SK-N-SH treated with all-trans-retinoic acid at 6 μM for 48 hours (cell line): ENCODE measurements at regions not wholly inside any gene's neighbourhood (a gene's known extent, or its start where the extent isn't known, plus 50 kb on each side); places are given as distances from the start of the nearest gene placed in this dataset.
"Not testable (repeated sequence)": the region's sequence is repeated elsewhere in the genome, so short reads cannot be mapped to it uniquely, and the experiment has no call there.

Source experiments
- BACH2 ChIP-seq: fragments of 250-450 bp; sonication (Bioruptor Pico); IDR thresholded peaks from 2 replicates; pipeline ENCODE4 v1.9.0; 2021; ENCODE audit warnings: mild to moderate bottlenecking, borderline replicate concordance
- ESRRG ChIP-seq: fragments of 250-450 bp; sonication (Bioruptor Pico); IDR thresholded peaks from 2 replicates; pipeline ENCODE4 v1.6.1; 2021; ENCODE audit warnings: mild to moderate bottlenecking
- ISL1 ChIP-seq: fragments of 250-450 bp; sonication (Bioruptor Pico); IDR thresholded peaks from 2 replicates; pipeline ENCODE4 v2.1.2; 2022; ENCODE audit warnings: mild to moderate bottlenecking, moderate library complexity
- ZFP3 ChIP-seq: fragments of 250-450 bp; sonication (Bioruptor Pico); IDR thresholded peaks from 2 replicates; pipeline ENCODE4 v1.5.0; 2020; ENCODE audit warnings: mild to moderate bottlenecking, moderate library complexity
- ZFP30 ChIP-seq: fragments of 450-650 bp; formaldehyde crosslinking; IDR thresholded peaks from 2 replicates; pipeline ENCODE4 v1.5.0; 2022; ENCODE audit warnings: mild to moderate bottlenecking, moderate library complexity
- ZNF565 ChIP-seq: fragments of 450-650 bp; formaldehyde crosslinking; conservative IDR thresholded peaks from 2 replicates; pipeline ENCODE4 v1.5.0; 2020; ENCODE audit warnings: low read depth, mild to moderate bottlenecking, moderate library complexity

DNA sequence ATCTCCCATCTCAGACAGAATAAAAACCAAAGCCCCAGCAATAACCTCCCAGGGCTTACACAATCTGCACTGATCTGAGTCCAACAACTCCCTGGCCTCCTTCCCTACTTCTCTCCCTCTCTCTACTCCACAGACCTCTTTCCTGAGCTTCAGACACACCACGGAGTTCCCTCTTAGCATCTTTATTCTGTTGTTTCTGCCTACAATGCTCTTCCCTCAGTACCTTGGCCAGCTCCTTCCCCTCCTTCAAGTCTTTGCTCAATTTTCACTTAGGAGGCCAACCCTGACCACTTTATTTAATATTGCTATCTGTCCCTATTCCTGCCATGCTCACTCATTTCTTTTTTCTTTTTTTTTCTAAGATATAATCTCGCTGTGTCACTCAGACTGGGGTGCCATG, 276.7 kb downstream of the CWH43 start:
- not testable (repeated sequence) for TF ChIP-seq ZFP30 (CRISPR knock-in tag); ZFP3; ZNF565 (CRISPR knock-in tag); ISL1 (CRISPR knock-in tag); BACH2 (CRISPR knock-in tag); ESRRG (CRISPR knock-in tag)
